ENCODE measurements at regions not wholly inside any gene's neighbourhood (a gene's known extent, or its start where the extent isn't known, plus 50 kb on each side); places are given as distances from the start of the nearest gene placed in this dataset.
"Not testable (repeated sequence)": the region's sequence is repeated elsewhere in the genome, so short reads cannot be mapped to it uniquely, and the experiment has no call there.

DNA sequence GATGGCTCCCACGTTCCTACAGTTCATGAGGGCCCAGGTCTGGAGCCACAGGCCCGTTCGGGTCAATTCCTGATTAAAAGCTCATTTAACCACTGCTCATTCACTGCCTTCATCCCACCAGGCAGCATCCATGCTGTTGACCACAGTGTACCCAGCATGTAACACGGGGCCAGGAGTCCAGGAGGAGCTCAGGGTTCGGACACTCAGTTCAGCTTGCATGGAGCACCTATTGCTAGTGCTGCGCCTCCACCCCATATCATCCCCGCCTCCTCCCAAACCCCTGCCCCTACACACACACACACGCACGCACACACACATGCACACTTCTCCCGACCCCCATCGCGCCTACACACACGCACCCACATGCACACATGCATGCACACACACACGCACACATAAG is 72.9 kb upstream of the SNTG2 start:
- no peak for DNase-seq (ENCODE audit: low spot score)

DNA sequence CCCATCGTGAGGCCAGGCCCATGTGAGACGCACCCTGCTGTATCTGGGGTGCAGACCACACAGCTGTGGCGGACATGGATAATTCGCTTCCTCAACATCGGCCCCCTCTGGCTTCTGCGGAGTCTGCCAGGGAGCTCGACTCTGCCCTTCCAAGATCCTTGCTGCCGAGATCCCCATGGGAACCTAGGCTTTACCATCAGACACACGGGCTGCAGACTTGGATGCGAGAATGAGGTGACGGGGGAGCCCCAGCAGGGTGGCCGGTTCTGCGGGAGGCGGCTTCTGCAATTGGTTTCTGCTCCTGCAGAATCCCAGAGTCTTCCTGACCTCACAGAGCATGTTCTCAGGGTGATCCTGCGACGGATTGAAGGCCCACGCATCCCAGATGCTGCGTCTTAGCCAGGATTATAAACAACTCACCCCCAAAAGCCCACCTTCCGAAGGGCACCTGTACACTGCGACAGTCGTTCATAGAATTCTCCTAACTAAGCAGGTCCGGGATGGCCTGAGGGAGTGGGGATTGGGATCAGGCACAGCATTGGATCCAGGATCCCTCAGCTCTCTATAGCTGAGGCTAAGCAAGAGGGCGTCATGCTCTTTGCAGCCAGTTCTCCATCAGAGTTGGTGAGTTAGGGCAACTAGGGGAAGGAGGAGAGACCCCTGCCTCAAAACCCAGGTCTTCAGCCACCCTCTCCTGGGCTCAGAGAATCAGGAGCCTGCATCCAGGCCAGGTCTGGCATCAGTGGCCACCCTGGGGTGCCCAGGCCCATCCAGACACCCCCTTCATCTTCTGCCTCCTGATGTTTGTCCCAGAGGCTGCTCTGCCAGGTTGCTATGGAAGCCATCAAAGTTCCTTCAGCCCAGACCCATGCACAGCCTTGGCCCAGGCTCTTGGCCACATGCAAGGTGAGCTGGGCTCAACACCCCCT is 74.7 kb upstream of the SNTG2 start:
- no peak for DNase-seq (ENCODE audit: low spot score)

DNA sequence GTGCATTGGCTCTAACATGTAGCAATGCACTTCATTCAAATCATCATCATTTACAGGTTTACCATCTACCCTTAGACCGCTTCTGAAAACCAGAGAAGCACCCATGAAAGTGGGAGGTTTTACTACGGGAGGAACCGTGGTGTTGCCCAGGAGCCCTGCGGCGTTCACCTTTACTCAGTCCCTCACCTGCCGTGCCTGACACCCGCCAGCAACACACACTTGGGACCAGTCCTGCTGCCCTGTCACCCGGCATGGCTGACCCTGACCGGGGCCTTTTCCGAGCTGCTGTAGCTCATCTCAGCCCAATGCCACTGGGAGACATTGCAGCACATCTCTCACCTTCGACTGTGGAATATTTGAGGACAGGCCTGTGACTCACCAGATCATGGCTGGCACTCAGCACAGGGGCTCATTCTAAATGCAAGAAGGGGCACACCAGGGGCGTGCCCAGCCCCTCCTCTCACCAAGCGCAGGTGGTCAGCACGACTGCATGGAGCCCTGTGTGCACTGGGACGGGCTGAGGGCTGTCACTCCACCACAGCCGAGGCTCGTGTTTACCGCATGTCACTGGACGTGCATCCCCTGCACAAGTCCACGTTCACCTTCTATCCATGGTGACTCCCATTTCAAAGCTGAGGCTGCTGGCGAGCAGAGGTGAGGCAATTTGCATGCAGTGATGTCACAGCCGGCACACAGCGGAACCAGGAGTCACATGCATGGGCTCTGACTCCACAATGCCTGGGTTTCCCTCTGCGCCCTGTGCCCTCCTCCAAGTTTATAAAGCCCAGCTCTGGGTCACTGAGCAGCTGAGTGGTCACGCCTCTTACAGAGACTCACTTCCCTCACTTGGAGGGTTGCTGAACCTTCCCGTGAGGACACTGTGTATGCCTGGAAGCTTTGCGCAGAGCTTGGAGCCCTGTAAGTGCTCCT is 76.7 kb upstream of the SNTG2 start:
- no peak for DNase-seq (ENCODE audit: low spot score)

GRCh38 chr2:873027-873426 is 77.6 kb upstream of the SNTG2 start:
- DNase-seq (ENCODE audit: low spot score) = no peak

- no peak for DNase-seq (ENCODE audit: low spot score)
Observed at GRCh38 chr2:871926-872680, 78.5 kb upstream of the SNTG2 start.

DNA sequence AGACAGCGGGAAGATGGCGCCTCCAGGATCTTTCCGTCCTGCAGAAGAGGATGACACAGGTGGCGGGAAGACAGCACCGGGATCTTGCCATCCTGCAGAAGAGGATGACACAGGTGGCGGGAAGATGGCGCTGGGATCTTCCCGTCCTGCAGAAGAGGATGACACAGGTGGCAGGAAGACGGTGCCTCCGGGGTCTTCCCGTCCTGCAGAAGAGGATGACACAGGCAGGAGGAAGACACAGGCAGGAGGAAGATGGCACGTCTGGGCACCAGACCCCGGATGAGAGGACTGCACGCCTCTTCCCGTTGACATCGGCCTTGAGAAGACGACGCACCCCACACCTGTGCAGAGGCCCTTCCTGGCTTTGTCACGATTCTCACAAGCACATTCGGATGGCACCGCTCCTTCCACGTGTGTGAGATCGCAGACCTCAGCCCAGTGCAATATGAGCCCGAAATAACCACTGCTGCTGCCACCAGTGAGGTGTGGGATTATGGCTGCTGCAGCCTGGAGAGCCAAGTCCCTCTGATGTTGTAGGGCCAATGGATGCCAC is 79.4 kb upstream of the SNTG2 start:
- no peak for DNase-seq (ENCODE audit: low spot score)

- no peak for DNase-seq (ENCODE audit: low spot score)
Observed at GRCh38 chr2:870426-870825, 80.2 kb upstream of the SNTG2 start.

DNA sequence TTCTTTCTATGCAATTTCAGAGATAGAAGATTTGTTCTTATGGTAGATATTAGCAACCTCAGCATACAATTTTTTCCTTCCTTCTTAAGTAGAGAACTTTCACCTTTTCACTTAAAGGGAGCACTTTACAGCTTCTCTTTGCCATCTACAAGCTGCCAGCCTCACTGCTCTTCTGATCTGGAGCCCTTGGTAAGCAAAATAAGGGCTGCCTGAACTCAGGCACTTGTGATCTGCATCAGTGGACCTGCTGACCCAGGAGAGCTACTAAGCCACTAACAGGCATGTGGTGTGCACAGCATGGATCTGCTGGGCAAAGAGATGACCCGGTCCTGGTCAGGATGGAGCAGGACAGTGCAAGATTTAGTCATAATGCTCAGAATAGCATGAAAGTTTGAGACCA is 80.8 kb upstream of the SNTG2 start:
- DNase-seq (ENCODE audit: low spot score) = no peak

DNA sequence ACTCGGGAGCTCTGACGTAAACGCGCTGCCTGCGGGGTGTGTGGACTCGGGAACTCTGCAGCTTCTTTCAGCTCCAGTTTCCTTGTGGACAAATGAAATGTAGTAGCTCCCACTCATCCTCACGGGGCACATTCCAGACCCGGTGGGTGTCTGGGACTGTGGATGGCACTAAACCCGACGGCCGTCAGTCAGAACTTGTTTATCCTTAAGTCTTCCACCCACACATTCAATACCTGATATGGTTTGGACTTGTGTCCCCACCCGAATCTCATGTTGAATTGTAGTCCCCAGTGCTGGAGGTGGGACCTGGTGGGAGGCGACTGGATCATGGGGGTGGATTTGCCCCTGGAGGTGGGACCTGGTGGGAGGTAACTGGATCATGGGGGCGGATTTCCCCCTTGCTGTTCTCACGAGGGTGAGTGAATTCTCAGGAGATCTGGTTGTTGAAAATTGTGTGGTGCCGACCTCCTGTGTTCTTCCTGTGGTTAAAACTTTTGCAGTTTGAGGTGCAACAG is 81.2 kb upstream of the SNTG2 start:
- no peak for DNase-seq (ENCODE audit: low spot score)

DNA sequence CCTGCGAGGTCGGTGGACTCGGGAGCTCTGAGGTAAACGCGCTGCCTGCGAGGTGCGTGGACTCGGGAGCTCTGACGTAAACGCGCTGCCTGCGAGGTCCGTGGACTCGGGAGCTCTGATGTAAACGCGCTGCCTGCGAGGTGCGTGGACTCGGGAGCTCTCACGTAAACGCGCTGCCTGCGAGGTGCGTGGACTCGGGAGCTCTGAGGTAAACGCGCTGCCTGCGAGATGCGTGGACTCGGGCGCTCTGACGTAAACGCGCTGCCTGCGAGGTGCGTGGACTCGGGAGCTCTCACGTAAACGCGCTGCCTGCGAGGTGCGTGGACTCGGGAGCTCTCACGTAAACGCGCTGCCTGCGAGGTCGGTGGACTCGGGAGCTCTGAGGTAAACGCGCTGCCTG is 81.8 kb upstream of the SNTG2 start:
- DNase-seq (ENCODE audit: low spot score) = not testable (repeated sequence)

GRCh38 chr2:867296-867695 is 83.4 kb upstream of the SNTG2 start:
- no peak for DNase-seq (ENCODE audit: low spot score)

- no peak for DNase-seq (ENCODE audit: low spot score)
Observed at GRCh38 chr2:866887-867286, 83.8 kb upstream of the SNTG2 start.

DNA sequence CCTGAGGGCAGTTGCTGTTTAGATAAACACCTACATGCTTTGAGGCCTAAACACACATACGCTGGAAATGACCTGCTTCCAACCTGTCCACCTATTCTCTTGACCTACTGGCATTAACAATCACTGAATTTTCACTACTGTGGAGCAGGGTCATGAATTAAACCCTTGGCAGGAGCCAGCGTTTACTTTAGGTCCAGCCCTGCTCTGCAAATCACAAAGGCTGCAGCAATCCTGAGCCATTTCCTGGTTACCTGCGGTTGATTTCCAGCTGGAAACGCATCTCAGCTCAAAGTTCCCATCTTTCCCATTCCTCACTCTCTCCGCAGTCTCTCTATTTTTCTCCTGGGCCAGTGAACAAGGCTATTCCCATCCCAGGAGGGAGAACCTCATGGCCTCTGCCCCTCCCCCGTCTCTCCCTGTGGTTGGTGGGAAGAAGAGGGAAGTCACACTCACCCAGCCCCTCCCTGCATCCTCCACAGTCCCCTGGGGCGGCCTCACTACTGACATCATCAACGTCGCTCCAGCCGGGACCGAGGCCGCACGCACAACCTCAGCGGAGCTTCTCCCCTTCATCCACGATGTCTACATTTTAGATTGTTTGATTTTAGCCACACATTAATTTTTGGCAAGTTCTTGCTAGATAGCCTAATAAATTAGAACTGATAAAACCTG is 84.5 kb upstream of the SNTG2 start:
- no peak for DNase-seq (ENCODE audit: low spot score)

GRCh38 chr2:864501-865106 is 86.0 kb upstream of the SNTG2 start:
- DNase-seq (ENCODE audit: low spot score) = no peak

GRCh38 chr2:863732-864450 is 86.8 kb upstream of the SNTG2 start:
- DNase-seq (ENCODE audit: low spot score) = no peak

- no peak for DNase-seq (ENCODE audit: low spot score)
Observed at GRCh38 chr2:862731-863466, 87.8 kb upstream of the SNTG2 start.

DNA sequence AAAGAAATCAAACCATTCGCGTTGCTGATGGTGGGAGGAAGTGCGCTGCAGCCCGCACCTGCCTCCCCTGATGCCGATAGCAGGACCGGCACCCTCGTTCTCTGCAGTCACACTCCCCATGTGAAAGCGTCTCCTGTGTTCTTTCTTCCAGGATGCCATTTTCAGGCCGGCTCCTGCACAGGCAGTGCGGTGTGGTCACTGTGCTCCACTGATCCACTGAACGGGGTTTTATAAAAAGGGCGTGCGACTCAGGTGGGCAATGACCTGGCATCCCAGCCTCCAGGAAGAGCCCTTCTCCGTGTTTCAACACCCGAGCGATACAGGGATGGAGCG is 88.3 kb upstream of the SNTG2 start:
- no peak for DNase-seq (ENCODE audit: low spot score)

DNA sequence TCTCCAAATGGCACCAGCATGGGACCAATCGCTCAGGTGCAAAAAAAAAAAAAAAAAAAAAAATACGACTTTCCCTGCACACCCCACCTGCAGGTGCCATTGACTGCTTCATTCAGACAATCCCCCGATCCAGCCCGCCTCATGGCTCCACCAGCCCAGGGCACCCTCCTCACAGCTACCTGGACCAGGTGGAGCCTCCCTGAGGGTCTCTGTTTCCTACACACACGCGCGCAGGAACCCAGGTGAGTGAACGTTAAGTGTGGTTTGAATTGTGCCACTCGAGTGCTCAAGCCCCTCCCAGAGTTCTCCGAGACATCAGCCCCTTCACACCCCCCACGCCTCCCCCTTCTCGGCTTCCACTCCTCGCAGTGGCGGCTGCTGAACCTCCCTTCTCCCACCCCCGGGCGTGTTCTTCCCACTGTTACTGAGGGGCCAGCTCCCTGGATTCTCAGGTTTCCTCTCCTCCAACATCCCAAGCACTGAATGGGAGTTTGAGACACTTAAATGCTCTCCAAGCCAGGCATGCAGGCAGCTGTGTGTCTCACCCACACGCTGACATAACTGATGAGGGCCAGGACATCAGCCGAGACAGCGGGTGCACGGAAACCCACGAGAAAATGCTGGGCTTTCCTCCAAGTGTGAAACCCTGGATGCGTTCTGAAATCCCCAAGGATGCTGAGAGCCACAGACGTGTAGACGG is 88.8 kb upstream of the SNTG2 start:
- DNase-seq (ENCODE audit: low spot score) = no peak

Data from germinal center (tissue), 1 donor.